ENCODE measurements at regions not wholly inside any gene's neighbourhood (a gene's known extent, or its start where the extent isn't known, plus 50 kb on each side); places are given as distances from the start of the nearest gene placed in this dataset.

DNA sequence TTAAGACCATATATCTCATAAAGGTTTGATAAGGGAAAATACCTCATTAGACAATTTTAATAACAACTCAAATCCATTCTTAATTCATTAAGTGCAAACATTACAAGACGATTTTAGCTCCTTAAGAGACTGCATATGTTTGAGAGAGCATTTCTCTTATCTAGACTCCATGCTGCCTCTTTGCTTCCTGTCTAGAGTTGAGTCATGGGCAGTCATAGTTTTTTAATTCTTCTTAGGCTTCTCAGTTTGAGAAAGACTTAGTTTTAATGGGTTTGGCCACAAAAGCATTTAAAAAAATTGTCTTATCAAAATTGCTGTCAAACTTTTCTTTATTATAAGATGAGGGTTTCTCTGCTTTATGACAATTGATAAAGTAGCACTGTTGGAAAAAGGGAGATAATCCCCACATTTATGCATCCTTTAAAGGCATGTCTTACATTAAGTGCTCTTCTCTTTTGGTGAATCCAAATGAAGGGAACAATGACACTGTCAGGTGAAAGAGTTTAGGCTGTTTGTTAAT, 713.4 kb downstream of the PCDH18 start:
- no peak for DNase-seq

DNA sequence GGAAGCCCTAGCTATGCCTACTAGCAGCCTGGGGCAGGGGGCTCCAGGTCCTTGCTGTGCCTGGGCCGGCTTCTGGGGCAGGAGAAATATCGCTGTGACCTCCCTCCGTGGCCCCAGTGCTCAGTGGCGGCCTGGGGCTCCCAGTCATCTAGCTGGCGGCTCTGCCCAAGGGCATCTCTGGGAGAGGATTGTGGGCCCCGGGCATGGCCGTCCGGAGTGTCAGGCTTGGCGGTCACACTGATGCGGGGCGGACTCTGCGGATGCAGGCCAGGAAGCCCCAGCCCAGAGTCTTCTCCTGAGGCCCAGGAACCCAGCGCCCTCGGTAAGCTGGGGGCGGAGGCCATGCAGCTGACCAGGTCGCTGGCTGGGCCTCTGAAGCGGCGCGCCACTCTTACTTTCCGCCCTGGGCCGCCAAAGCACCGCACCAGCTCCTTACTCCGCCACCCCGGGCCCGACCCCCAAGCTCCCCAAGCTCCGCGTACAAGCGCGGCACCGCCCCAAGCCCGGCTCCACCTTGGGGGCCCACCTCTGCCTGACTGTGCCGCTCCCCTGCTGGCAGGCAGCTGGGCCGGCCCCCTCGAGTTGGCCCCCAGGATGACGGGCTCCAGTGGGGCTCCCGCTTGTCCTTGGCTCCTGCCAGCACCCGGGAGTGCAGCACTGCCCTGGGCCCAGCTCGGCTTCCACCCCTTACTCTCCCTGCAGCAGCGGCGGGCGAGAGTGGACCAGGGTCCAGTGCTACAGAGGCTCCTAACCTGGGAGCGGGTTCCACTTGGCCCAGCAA, 720.0 kb downstream of the PCDH18 start:
- DNase-seq, result no peak

DNA sequence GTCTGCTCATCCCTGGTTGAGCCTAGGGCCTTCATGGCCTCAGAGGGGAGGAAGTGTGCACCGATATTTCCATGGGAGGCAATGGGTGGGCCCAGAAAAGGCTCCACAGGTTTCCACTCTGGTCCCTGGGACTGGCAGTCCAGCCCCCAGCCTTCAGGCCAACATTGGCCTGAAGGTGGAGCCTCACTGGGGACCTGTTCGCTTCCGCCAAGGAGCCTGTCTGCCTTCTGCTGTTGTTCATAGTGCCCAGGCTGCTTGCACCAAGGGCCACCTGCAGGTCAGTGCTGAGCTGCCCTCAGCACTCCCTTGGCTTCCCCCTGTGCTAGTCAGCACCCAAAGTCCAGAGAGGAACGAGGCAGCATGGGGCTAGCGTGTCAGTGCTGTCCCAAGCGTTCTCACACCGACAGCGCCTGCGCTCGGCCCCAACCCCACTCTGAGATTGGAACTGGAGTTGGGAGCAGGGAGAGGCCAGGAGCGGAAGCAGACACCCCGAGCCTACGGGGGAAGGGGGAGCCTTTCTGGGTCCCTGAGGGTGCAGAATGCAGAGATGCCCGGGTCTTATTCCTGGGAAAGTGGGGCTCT, 720.7 kb downstream of the PCDH18 start:
- DNase-seq, result no peak

DNA sequence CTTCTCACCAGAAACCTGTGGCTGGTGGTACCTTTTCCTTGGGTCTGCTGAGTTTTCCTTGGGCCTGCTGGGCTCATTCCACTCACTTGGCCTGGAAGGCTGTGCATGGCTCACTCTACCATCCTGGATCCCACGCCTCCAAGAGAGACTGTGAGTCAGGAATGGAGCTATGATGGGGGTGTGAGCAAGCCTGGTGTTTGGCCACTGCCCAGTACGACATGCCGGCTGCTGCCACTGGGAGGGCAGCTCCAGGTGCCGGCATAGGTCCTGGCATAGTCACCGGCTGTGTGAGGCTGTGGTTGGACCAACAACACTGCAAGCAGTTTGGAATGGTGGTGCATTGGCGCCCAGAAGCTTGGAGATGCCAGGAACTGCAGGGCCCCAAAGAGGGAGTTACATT, 721.7 kb downstream of the PCDH18 start:
- no peak for DNase-seq

DNA sequence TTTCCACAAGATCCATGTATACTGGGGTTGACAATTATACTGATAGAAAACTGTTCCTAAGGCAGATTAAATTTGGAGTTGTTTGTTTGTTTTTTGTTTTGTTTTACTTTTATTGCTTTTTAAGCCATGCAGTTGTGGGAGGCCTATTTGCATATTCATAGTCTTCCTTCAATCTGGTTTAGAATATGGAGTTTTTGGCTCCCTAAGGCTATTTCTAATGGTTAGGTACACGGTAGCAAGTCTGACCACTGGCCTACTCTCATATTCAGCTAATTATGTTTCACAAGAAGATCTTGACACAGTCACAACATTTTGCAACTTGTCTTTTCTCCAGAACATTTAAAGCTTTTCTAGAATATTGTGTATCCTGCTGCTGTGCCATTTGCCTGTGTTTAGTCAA, 725.5 kb downstream of the PCDH18 start:
- no peak for DNase-seq

DNA sequence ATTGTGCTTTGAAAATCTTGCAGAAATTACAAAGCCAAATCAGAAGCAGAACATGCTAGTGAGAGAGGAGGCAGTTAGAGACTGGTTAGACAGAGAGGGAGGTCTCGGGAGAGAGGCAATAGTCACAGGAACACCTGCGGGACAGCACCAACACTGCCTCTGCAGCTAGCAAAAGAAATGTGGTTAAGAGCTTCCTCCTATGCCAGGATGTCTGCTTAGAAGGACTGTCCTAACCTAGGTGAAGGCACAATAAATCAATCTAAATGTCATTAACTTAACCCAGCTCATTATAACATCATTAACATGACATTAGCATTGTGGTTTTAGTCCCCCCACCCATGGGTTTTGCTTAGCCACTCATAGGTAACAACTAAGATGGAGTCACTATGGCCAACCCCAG, 726.7 kb downstream of the PCDH18 start:
- no peak for DNase-seq

DNA sequence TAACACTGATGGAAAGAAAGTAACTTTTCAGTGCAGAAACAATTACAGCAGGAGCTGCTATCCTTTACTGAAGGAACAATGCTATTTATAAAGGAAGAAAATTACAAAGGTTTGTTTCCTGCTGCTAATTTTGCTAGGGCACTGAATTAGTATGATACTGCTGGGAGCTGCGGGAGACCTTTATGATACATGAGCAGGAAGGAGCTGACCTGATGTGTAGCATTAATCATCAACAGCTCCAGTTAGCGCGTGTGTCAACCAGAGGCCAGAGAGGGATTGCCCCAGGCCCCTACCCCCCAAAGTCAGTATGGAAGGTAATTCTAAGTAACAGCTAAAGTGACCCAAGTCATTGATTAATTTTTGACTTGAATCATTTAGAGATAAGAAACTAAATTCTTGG, 728.9 kb downstream of the PCDH18 start:
- no peak for DNase-seq

DNA sequence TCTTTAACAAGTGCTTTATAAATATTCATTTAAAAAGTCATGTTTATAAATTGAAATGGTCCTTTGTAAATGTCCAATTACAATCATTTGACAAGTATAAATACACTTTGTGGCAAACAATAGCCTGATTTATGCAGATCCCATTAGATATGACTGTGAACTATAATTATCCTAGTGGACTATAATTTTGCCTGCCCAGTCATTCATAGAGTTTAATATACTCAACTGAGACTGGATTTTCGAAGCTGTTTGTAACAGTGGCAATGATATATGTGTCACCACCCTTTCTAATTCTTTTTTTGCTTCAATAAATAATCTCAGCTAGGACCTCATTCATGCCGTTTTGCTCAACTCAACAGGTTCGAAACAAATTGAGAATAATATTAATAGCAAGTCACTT, 732.0 kb downstream of the PCDH18 start:
- DNase-seq, result no peak

DNA sequence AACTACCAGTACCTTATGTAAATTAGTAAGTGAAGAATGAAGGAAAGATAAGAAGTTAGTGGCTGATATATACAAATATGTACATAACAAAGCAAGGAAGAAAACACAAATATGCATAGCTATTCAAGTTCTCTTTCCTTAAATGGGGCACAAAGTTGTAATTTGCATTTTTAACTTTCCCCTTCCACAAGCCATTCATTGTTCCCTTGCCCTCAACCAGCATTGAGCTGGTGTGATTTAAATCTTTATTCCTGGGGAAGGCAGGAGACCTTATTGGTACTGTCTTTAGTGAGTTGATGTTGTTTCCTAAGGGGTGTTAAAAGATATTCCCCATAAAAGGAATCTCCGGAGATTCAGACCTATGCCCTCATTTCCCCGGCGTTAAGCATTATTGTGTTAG, 735.3 kb downstream of the PCDH18 start:
- no peak for DNase-seq

DNA sequence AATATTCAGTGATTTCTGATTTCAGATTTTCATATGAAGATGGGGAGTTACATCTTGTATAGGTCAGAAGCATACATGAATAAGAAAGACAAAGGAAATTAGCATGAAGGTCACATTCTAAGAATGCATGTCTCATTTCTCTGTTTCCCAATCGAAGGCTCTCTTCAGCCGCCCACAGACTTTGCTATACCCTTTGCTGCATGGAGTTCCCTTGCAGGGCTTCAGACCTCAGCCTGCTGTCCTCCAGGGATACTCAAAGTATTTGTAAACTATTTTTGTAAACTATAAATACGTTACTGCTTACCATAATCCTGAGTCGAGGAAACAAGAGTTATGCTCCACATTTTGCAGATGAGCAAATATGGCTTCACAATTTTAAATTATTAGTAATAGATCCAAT, 738.4 kb downstream of the PCDH18 start:
- DNase-seq, result no peak

DNA sequence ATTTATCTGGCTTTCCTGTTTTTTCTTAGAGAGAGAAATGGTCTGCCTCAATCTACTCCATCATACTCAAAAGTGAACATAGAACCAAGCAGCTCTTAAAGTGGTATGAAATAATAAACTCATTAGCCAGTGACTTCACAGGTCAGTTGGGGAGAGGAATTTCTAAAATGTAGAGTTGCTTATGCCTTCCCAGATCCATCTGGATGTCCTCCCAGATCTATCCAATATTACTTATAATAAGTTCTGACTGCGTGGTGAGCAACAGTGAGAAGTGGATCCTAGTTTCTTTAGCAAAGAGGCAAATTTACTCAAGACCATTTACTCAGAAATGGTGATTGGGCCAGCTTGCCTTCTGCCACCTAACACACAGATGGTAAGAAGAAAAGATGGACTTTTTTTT, 748.0 kb downstream of the PCDH18 start:
- no peak for DNase-seq

DNA sequence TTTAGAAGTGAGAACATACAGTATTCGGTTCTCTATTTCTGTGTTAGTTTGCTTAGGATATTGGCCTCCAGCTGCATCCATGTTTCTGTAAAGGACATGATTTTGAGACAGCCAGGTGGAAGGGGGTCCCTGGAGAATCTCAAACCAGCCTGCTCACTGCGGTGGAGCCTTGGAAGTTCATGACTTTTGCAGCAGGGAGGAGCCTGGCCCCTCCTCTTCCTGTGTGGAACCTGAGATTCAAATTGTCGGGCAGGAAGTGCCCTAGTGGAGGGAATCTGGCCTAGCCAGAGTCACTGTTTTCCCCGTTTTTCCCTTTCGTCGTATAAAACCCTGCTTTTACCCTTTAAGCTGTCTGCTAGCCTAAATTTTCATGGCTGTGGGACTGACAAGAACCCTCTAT, 762.6 kb downstream of the PCDH18 start:
- no peak for DNase-seq

DNA sequence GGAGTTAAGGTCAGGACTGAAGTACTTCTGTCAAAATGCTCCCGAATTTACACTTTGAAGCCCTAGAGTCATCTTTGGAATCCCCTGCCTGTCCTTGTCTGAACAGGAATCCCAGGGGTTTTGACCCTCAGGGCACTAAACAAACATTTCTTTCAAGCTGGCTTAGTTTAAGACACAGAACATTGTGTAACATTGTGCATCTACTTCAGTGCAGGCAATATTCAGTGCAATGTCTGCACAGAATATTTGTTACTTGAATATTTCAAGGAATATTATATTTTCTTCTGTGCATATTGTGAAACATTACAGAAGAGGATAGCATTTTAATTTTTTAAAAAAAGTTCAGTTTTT, 763.4 kb downstream of the PCDH18 start:
- no peak for DNase-seq

DNA sequence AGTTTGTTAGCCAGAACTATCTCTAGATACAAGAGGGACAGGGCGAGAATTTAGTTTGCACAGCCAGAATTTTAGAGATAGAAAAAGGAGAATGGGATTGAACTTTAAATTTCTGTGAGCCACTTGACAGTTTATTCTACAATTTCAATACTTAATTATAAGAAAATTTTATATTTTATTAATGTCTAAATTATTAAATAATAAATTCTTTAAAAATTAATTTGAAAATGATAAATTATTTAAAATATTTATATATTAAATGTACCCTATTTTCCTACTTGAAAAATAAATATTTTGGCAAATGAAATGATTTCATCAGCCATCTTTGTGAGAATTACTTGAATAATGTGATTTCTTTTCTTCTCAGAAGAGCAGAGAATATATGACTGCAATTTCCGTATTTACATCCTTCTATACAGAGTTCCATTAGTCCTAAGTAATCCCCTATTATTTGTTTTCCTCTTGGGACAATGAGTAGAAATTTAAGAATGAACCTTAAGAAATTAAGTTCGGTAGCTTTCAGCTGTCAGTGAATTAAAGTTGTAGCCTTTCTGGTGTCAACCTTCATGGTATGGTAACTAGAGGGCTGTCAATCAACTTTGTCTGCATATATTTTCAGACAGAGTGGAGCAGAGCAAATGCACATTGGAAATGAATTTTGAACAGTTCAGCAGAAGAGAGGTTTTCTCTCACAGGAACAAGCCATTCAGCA, 763.9 kb downstream of the PCDH18 start:
- no peak for DNase-seq

DNA sequence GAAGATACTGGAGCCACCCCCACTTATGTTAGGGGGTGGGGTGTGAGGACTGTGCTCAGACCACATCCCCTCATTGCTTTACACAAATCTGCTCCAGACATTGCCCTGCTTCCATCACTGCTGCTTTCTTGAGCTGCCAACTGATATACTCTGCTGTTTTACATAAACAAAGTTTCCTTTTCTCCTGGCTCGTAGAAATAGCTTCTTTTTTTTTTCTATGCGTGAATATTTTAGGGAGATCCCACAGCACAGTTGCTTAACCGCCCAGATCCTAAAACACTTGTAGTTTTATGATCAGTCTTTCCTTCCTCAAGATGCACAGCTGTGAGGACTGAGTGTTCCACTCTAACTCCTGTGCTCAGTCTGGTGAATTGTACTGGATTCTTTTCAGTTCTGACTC, 768.4 kb downstream of the PCDH18 start:
- no peak for DNase-seq

DNA sequence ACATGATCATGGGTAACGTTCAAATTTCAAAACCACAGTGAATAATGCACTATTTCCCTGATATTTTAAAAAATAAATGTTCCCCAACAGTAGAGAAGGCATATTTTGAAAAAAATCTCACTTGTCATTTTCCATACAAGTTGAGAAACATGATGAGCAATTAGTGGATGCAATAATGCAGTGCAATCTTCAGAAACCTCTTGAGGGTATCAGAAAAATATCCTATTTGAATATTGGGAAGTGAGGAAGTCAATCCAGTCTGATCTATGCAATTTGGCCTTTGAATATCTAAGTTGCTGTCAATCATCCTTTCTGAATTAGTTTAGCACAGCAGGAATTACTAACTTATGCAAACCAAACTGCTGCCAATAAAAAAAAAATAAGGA, 776.8 kb downstream of the PCDH18 start:
- DNase-seq, result no peak

DNA sequence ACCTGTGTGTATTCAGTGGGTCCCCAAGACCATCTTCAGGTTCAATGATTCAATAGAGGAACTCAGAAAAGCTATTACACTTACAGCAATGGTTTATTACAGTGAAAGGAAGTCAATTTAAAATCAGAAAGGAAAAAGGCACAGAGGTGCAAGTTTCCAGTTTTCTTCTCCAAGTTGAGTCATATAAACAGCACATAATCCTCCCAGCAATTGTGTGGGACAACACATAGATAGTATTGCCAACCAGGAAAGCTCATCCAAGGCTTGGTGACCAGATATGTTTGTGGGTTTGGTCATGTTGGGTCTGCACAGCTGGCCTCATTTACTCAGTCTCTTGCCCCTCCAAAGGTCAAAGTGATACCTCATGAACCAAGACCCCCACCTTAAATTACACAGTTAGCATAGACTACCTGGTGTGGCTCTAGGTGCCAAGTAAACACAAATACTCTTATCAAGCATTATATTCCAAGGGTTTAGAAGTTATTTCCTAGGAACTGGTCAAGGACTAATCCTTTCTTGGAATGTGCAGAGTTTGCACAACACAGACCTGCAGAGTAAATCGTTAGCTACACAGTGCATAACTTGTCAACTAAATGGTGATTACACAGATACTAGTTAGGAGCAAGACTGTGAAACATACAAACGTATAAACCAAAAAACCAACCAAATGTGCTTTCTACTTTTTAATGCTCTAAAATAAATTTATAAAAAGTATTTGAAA, 777.3 kb downstream of the PCDH18 start:
- DNase-seq, result no peak

DNA sequence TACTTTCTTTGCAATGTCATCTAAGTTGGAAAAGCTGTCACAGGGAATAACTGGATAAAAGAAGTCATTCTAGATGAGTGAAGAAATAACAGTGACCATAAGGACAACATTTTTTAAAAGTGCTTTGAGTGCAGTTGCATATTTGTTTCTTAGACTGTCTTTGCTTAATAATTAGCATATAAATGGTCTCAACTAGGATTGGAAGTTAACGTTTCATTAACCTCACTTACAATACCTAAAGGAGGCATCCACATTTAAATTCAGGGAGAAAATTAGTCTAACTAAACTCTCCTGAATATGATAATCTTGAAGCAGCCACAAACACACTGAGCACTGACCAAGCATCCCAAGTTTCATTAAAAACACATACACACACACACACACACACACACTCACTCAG, 780.7 kb downstream of the PCDH18 start:
- no peak for DNase-seq

DNA sequence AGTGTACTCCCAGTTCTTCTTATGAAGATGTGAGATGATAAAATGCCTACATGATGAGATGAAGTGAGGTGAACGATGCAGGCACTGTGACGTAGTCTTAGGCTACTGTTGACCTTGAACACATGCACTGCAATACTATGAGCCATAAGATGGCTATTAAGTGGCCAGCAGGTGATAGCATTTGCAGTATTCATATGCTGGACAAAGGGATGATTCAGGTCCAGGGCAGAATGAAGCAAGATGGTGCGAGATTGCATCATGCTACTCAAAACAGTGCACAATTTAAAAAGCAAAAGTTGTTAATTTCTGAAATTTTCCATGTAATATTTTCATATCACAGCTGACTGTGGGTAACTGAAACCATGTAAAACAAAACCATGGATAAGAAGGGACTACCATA, 781.4 kb downstream of the PCDH18 start:
- DNase-seq, result no peak

DNA sequence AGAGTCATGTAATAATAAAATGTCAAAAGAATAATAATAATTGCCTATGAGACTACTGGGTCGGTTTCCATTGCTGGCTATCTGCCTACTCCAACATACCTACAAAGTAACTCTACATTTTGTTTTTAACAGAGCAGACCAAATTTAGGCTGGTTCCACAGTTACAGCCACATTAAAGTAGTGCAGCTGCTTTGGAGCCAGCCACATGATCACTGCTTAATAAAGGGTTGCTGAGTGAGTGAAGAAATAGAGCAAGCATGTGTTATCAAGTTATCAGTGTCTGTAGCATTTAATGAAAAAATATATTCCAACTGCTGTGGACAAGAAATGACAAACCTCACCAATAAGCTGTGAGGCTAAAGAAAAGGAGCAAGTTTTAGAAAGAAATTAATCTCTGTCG, 782.3 kb downstream of the PCDH18 start:
- DNase-seq, result no peak

DNA sequence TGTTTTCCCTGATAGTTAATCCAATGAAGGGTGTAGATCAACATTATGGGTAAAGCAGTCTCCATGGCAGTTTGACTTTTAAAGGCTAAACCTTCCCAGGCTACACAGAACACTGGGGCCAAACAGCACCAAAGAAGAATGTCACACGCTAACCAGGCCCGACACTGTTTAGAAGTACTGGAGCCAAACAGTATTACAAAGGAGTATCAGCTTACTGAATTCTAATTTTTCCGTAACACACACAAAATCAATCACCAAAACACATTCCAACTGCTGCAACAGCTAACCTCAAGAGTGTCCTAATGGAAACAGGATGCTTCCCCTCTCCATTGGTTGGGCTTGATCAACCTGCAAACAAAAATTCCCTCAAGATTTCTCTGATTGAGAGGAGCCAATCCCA, 783.5 kb downstream of the PCDH18 start:
- DNase-seq, result no peak

DNA sequence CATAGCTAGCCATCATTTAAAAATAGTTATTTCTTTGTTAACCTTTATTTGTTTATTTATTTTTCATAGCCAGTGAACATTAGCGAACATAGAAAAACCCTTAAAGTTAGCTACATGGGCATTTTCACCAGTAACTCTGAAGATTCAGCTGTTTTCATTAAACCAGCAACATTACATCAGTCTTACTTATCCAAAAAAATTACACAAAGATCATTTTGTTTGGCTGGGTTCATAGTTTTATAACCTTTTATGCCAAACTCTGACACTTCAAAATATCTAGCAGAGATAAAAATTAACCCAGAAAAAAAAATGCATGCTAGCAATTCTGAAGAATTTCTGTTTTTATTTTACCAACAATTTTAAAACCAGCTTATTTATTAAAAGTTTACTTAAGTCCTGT, 784.1 kb downstream of the PCDH18 start:
- DNase-seq, result no peak

DNA sequence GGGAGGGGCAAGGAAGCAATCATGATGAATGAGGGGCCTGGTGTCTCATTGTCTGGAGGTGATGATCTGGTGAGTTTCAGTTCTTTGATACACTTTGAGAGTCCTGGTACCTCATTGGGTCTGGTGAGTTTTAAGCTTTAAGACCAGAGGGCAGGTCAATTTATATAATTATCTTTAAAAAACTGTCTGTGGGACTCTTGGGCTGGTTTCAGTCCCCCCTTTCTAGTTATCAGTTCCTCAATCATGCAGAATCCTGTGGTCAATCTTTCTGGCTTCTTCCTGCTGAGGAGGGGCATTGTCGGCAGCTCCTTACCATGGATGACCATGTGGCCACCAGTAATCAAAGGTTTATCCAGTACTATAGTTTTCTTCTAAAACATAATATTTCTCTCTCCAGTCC, 789.1 kb downstream of the PCDH18 start:
- DNase-seq, result no peak

DNA sequence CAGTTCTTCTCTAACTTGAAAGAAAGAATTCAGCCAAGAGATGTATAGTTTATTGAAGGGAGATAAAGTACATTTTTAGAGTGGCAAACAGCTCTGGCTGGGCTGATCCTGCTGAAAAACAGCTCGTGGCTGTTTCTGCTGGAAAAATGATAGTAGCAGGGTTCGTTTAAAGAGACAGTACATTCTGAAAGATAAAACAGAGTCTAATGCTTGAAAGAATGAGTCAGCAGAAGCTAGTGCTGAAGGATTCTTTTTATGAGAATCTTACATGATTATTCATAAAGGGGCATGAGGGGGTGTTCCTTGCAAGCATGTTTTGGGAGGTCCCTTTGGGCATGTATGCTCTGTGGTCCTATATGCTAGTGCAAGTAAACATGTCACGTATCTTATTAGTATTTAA, 790.0 kb downstream of the PCDH18 start:
- DNase-seq, result no peak

Measured in suppressor macrophage treated with lipopolysaccharide for 1 hour (primary cell).